PC-3 (cell line): ENCODE measurements at regions not wholly inside any gene's neighbourhood (a gene's known extent, or its start where the extent isn't known, plus 50 kb on each side); places are given as distances from the start of the nearest gene placed in this dataset.

Source experiments
- ATAC-seq: fragments of 200-7000 bp; cut with Tn5 transposase; 2 replicates; pipeline ENCODE4 v1.9.1; 2020; ENCODE audit warnings: mild to moderate bottlenecking, moderate library complexity
- BruUV-seq: library from RNA; stranded (reverse); fragments of 400-500 nt; replicated peaks from 2 replicates; lab custom pipeline; 2021; lab: Mats Ljungman, UMichigan
- CTCF ChIA-PET: fragments of 300-600 bp; sonication (Branson Sonifier 250); formaldehyde crosslinking; loops from one replicate; lab custom pipeline; 2022; ENCODE audit warnings: antibody characterized with exemption; lab: Charles Lee
- POLR2A ChIA-PET: fragments of 300-600 bp; sonication (Branson Sonifier 250); formaldehyde crosslinking; loops from one replicate; lab custom pipeline; 2022; ENCODE audit warnings: antibody characterized with exemption; ENCODE audit not compliant: unreplicated experiment; lab: Charles Lee
- DNase-seq: peaks from one replicate; pipeline ENCODE4 v3.0.0-alpha.2; 2015
- H2AFZ ChIP-seq: fragments of 300-600 bp; sonication (generic); 2 replicates; pipeline ENCODE4 v1.6.0; 2016; ENCODE audit warnings: antibody characterized with exemption, low read length
- H3F3A ChIP-seq: fragments of 300-600 bp; sonication (generic); one replicate; pipeline ENCODE4 v1.6.0; 2017; ENCODE audit warnings: antibody characterized with exemption, low read length, control low read depth, mild to moderate bottlenecking; ENCODE audit not compliant: unreplicated experiment
- H3K27ac ChIP-seq: fragments of 300-600 bp; sonication (generic); 2 replicates; pipeline ENCODE4 v1.5.1; 2016; ENCODE audit warnings: mild to moderate bottlenecking, low read length
- H3K27me3 ChIP-seq: fragments of 300-600 bp; sonication (generic); 2 replicates; pipeline ENCODE4 v1.6.1; 2016; ENCODE audit warnings: low read length, mixed read lengths
- H3K36me3 ChIP-seq: fragments of 300-600 bp; sonication (generic); 2 replicates; pipeline ENCODE4 v1.6.1; 2016; ENCODE audit warnings: low read depth, mixed run types, low read length, mixed read lengths
- H3K4me1 ChIP-seq: fragments of 300-600 bp; sonication (generic); 2 replicates; pipeline ENCODE4 v1.5.1; 2016; ENCODE audit warnings: low read length; ENCODE audit not compliant: insufficient read depth
- H3K4me2 ChIP-seq: fragments of 300-600 bp; sonication (generic); 2 replicates; pipeline ENCODE4 v1.6.0; 2016; ENCODE audit warnings: low read length
- H3K4me3 ChIP-seq: fragments of 300-600 bp; sonication (generic); 2 replicates; pipeline ENCODE4 v1.5.1; 2016; ENCODE audit warnings: mild to moderate bottlenecking, low read length, mixed read lengths
- H3K79me2 ChIP-seq: fragments of 300-600 bp; sonication (generic); 2 replicates; pipeline ENCODE4 v1.6.1; 2017; ENCODE audit warnings: low read length, mixed read lengths
- H3K9ac ChIP-seq: fragments of 300-600 bp; sonication (generic); 2 replicates; pipeline ENCODE4 v1.6.0; 2016; ENCODE audit warnings: mild to moderate bottlenecking, low read length
- H3K9me2 ChIP-seq: fragments of 300-600 bp; sonication (generic); replicated peaks from 2 replicates; pipeline ENCODE4 v1.6.1; 2016; ENCODE audit warnings: mixed run types, low read length, mixed read lengths
- H3K9me3 ChIP-seq: fragments of 300-600 bp; sonication (generic); 2 replicates; pipeline ENCODE4 v1.6.1; 2016; ENCODE audit warnings: low read length, mixed read lengths
- H4K20me1 ChIP-seq: fragments of 300-600 bp; sonication (generic); 2 replicates; pipeline ENCODE4 v1.6.1; 2016; ENCODE audit warnings: low read length, mixed read lengths
- CTCF ChIP-seq: fragments of 300-600 bp; sonication (generic); conservative IDR thresholded peaks from 2 replicates; pipeline ENCODE4 v1.5.1; 2017; ENCODE audit warnings: antibody characterized with exemption, low read depth, mild to moderate bottlenecking, low read length
- EZH2 ChIP-seq: fragments of 300-600 bp; sonication (generic); IDR thresholded peaks from one replicate; pipeline ENCODE4 v1.6.1; 2017; ENCODE audit warnings: antibody characterized with exemption, mild to moderate bottlenecking, low read length; ENCODE audit not compliant: unreplicated experiment
- EZH2phosphoT487 ChIP-seq: fragments of 300-600 bp; sonication (generic); IDR thresholded peaks from 2 replicates; pipeline ENCODE4 v1.6.1; 2018; ENCODE audit warnings: mild to moderate bottlenecking, antibody characterized with exemption, low read length, borderline replicate concordance
- intact Hi-C: fragments of 100-400 bp; cut with micrococcal nuclease; formaldehyde crosslinking; loops from 2 replicates; pipeline ENCODE4 v1.9.0; 2023

GRCh38 chr6:169991031-169991390, 239.6 kb downstream of the ERMARD start:
- Histone ChIP-seq H3K27ac (no peak overlapping the region), H3K4me2 (no peak overlapping the region), H3K4me3 (no peak overlapping the region), H3K9me2 (no peaks in the 10 kb centered on the region), H3K27me3 (no peaks in the 10 kb centered on the region), H3K79me2 (no peaks in the 10 kb centered on the region), H3K36me3 (no peaks in the 10 kb centered on the region), H4K20me1 (no peaks in the 10 kb centered on the region), H3K4me1 (no peaks in the 10 kb centered on the region), H3K9ac (no peak overlapping the region), H3F3A (no peaks in the 10 kb centered on the region), H3K9me3 (no peaks in the 10 kb centered on the region), H2AFZ (no peak overlapping the region)
- DNase-seq (no peak), ATAC-seq (no peak)
- BruUV-seq = no TSS peak
- POLR2A ChIA-PET = no interaction called here
- intact Hi-C loops = no loop called here
- CTCF ChIA-PET = no interaction called here
- no peak for TF ChIP-seq EZH2phosphoT487

GRCh38 chr6:169990095-169991030, 238.9 kb downstream of the ERMARD start:
- no peaks in the 10 kb centered on the region for H3K9me3 ChIP-seq
- ATAC-seq (no peak), DNase-seq (no peak)
- no peaks in the 10 kb centered on the region for H3K4me1 ChIP-seq
- no TSS peak for BruUV-seq
- H3K27me3 ChIP-seq = no peaks in the 10 kb centered on the region
- H2AFZ ChIP-seq = no peak overlapping the region
- H3K4me2 ChIP-seq = no peak overlapping the region
- no peaks in the 10 kb centered on the region for H3K79me2 ChIP-seq
- no peak overlapping the region for H3K27ac ChIP-seq
- H3K36me3 ChIP-seq = no peaks in the 10 kb centered on the region
- ChIA-PET CTCF (no interaction called here), POLR2A (no interaction called here)
- H3F3A ChIP-seq = no peaks in the 10 kb centered on the region
- H4K20me1 ChIP-seq = no peaks in the 10 kb centered on the region
- TF ChIP-seq EZH2 (no peak), CTCF (no peak), EZH2phosphoT487 (no peak)
- no peak overlapping the region for H3K4me3 ChIP-seq
- H3K9me2 ChIP-seq = no peaks in the 10 kb centered on the region
- H3K9ac ChIP-seq = no peak overlapping the region
- intact Hi-C loops = no loop called here

- H3K4me3 ChIP-seq = no peak overlapping the region
- DNase-seq (no peak), ATAC-seq (no peak)
- POLR2A ChIA-PET = no interaction called here
- no peaks in the 10 kb centered on the region for H3K36me3 ChIP-seq
- no peaks in the 10 kb centered on the region for H4K20me1 ChIP-seq
- no peak overlapping the region for H3K4me2 ChIP-seq
- CTCF ChIA-PET = no interaction called here
- no TSS peak for BruUV-seq
- intact Hi-C loops = no loop called here
- no peak overlapping the region for H3K27ac ChIP-seq
- H3K27me3 ChIP-seq = no peaks in the 10 kb centered on the region
- no peaks in the 10 kb centered on the region for H3K9me2 ChIP-seq
- H3K79me2 ChIP-seq = no peaks in the 10 kb centered on the region
- no peaks in the 10 kb centered on the region for H3K9me3 ChIP-seq
- H2AFZ ChIP-seq = no peak overlapping the region
- no peaks in the 10 kb centered on the region for H3K4me1 ChIP-seq
- TF ChIP-seq CTCF = no peak
- no peak for TF ChIP-seq EZH2phosphoT487
- TF ChIP-seq EZH2 = no peak
- no peaks in the 10 kb centered on the region for H3F3A ChIP-seq
- no peak overlapping the region for H3K9ac ChIP-seq
These were observed 238.2 kb downstream of the ERMARD start for GRCh38 chr6:169989594-169989993.
